ENCODE measurements at regions not wholly inside any gene's neighbourhood (a gene's known extent, or its start where the extent isn't known, plus 50 kb on each side); places are given as distances from the start of the nearest gene placed in this dataset.

DNA sequence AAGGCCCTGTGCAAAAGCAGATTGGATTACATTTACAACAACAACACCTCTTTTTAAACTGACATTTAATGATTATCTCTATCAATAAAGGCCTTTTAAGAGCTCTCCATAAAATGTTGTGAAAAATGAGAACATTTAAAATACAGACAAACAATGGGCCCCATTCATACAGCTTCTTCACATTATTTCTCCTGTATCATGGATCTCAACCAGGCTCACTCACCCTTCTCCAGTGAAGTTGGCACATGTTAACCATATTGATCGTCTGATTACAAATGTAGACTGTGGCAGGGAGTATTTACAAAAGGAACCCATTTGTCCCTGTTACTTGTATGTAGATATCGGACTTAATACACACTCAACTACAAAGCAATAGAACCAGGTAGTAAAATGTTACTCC is 220.2 kb upstream of the BTG1 start:
- no peak for TF ChIP-seq ZNF70 (CRISPR knock-in tag; IDR thresholded peaks at IDR 0.05)
- TF ChIP-seq ZNF8 (CRISPR knock-in tag; IDR thresholded peaks at IDR 0.05): no peak
- TF ChIP-seq, protein P1, sequence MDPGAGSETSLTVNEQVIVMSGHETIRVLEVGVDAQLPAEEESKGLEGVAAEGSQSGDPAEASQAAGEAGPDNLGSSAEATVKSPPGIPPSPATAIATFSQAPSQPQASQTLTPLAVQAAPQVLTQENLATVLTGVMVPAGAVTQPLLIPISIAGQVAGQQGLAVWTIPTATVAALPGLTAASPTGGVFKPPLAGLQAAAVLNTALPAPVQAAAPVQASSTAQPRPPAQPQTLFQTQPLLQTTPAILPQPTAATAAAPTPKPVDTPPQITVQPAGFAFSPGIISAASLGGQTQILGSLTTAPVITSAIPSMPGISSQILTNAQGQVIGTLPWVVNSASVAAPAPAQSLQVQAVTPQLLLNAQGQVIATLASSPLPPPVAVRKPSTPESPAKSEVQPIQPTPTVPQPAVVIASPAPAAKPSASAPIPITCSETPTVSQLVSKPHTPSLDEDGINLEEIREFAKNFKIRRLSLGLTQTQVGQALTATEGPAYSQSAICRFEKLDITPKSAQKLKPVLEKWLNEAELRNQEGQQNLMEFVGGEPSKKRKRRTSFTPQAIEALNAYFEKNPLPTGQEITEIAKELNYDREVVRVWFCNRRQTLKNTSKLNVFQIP (CRISPR knock-in tag; IDR thresholded peaks at IDR 0.05; ENCODE audit: borderline replicate concordance, low read depth): no peak
- no peak for TF ChIP-seq TOX (CRISPR knock-in tag; IDR thresholded peaks at IDR 0.05; ENCODE audit: borderline replicate concordance)
- TF ChIP-seq TCF4 (CRISPR knock-in tag; IDR thresholded peaks at IDR 0.05; ENCODE audit: borderline replicate concordance): no peak
- no peak for TF ChIP-seq ZFP3 (CRISPR knock-in tag; IDR thresholded peaks at IDR 0.05)
- TF ChIP-seq SNAI2 (CRISPR knock-in tag; IDR thresholded peaks at IDR 0.05): no peak
- TF ChIP-seq BACH2 (CRISPR knock-in tag; IDR thresholded peaks at IDR 0.05; ENCODE audit: borderline replicate concordance): no peak
- TF ChIP-seq, protein P2, sequence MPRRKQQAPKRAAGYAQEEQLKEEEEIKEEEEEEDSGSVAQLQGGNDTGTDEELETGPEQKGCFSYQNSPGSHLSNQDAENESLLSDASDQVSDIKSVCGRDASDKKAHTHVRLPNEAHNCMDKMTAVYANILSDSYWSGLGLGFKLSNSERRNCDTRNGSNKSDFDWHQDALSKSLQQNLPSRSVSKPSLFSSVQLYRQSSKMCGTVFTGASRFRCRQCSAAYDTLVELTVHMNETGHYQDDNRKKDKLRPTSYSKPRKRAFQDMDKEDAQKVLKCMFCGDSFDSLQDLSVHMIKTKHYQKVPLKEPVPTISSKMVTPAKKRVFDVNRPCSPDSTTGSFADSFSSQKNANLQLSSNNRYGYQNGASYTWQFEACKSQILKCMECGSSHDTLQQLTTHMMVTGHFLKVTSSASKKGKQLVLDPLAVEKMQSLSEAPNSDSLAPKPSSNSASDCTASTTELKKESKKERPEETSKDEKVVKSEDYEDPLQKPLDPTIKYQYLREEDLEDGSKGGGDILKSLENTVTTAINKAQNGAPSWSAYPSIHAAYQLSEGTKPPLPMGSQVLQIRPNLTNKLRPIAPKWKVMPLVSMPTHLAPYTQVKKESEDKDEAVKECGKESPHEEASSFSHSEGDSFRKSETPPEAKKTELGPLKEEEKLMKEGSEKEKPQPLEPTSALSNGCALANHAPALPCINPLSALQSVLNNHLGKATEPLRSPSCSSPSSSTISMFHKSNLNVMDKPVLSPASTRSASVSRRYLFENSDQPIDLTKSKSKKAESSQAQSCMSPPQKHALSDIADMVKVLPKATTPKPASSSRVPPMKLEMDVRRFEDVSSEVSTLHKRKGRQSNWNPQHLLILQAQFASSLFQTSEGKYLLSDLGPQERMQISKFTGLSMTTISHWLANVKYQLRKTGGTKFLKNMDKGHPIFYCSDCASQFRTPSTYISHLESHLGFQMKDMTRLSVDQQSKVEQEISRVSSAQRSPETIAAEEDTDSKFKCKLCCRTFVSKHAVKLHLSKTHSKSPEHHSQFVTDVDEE (CRISPR knock-in tag; IDR thresholded peaks at IDR 0.05): no peak
- TF ChIP-seq ZC3H10 (CRISPR knock-in tag; IDR thresholded peaks at IDR 0.05): no peak
- no peak for TF ChIP-seq PPARA (CRISPR knock-in tag; IDR thresholded peaks at IDR 0.05; ENCODE audit: borderline replicate concordance)
- TF ChIP-seq RARB (CRISPR knock-in tag; IDR thresholded peaks at IDR 0.05): no peak
- TF ChIP-seq, protein P3, sequence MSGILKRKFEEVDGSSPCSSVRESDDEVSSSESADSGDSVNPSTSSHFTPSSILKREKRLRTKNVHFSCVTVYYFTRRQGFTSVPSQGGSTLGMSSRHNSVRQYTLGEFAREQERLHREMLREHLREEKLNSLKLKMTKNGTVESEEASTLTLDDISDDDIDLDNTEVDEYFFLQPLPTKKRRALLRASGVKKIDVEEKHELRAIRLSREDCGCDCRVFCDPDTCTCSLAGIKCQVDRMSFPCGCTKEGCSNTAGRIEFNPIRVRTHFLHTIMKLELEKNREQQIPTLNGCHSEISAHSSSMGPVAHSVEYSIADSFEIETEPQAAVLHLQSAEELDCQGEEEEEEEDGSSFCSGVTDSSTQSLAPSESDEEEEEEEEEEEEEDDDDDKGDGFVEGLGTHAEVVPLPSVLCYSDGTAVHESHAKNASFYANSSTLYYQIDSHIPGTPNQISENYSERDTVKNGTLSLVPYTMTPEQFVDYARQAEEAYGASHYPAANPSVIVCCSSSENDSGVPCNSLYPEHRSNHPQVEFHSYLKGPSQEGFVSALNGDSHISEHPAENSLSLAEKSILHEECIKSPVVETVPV (CRISPR knock-in tag; IDR thresholded peaks at IDR 0.05): no peak
- no peak for TF ChIP-seq ISL1 (CRISPR knock-in tag; IDR thresholded peaks at IDR 0.05)
- no peak for TF ChIP-seq ZNF565 (CRISPR knock-in tag; conservative IDR thresholded peaks at IDR 0.05; ENCODE audit: low read depth)
- no peak for TF ChIP-seq OSR1 (CRISPR knock-in tag; IDR thresholded peaks at IDR 0.05)
- TF ChIP-seq ZFP30 (CRISPR knock-in tag; IDR thresholded peaks at IDR 0.05): no peak
- no peak for TF ChIP-seq CSDC2 (CRISPR knock-in tag; IDR thresholded peaks at IDR 0.05)
- ATAC-seq: no peak

DNA sequence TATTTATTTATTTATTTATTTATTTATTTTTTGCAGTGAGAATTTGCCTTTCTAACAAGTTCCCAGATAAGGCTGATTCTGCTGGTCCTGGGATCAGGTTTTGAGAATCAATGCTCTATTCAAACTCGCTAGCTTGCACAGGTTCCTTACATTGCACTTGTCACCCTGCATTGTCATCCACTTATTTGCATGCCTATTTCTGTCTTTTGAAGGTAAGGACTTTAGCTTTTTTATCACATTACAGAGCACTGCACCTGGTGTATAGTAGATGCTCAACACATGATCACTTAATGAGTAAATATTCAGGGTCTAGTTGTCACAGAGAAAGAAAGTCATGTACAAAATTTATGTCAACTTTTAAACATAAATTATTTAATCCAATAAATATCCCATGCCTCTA is 219.7 kb upstream of the BTG1 start:
- no peak for ATAC-seq

DNA sequence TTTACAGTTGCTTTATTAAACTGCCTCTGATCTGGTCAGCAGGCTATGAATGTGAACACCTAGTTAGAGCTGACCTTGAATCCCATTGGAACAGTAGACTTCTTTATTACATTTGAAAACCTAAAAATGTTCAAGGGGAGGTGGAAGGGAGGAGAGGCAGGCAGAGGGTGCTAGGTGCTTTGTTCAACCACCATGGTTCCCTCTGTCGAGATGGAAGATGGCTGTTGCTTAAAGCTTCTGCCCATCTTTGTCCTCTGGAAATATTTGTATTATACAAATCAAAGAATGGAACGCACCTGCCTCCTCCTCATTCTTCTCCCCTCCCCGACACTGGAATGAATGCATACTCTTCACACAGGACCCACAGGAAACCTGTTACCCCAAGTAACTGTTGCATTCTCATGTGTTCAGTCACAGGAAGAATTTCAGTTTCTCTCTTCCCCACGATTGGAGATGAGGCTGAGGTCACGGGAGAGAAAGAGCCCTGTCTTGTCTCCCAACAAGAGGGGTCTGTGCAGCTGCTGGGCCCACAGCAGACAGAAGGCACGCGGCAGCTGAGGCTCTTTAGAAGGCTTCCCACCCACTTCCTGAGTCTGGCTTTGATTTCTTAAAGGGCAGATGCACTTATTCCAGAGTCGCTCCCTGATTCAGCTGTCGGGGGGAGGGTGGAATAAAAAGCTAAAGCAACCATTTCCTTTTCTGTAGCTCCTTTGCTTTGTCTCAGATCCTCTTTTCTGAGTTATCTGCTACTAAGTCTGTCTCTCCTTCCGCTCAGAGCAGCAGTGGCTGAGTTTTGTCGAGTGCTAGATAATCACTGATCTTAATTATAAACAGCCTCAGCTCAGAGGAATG is 217.9 kb upstream of the BTG1 start:
- TF ChIP-seq BACH2 (CRISPR knock-in tag; IDR thresholded peaks at IDR 0.05; ENCODE audit: borderline replicate concordance): no peak
- no peak for TF ChIP-seq GLIS3 (CRISPR knock-in tag; IDR thresholded peaks at IDR 0.05)
- TF ChIP-seq, protein P4, sequence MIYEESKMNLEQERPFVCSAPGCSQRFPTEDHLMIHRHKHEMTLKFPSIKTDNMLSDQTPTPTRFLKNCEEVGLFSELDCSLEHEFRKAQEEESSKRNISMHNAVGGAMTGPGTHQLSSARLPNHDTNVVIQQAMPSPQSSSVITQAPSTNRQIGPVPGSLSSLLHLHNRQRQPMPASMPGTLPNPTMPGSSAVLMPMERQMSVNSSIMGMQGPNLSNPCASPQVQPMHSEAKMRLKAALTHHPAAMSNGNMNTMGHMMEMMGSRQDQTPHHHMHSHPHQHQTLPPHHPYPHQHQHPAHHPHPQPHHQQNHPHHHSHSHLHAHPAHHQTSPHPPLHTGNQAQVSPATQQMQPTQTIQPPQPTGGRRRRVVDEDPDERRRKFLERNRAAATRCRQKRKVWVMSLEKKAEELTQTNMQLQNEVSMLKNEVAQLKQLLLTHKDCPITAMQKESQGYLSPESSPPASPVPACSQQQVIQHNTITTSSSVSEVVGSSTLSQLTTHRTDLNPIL (CRISPR knock-in tag; IDR thresholded peaks at IDR 0.05; ENCODE audit: low read depth): no peak
- ATAC-seq: peak; percentile 69

More for the DNA sequence above, 219.7 kb upstream of the BTG1 start:
- TF ChIP-seq ZNF8 (CRISPR knock-in tag; IDR thresholded peaks at IDR 0.05) (no peak), ZNF70 (CRISPR knock-in tag; IDR thresholded peaks at IDR 0.05) (no peak), CSDC2 (CRISPR knock-in tag; IDR thresholded peaks at IDR 0.05) (no peak), RARB (CRISPR knock-in tag; IDR thresholded peaks at IDR 0.05) (no peak), TCF4 (CRISPR knock-in tag; IDR thresholded peaks at IDR 0.05; ENCODE audit: borderline replicate concordance) (no peak)
- TF ChIP-seq, protein P4 (CRISPR knock-in tag; IDR thresholded peaks at IDR 0.05; ENCODE audit: low read depth): no peak

Data from SK-N-SH treated with all-trans-retinoic acid at 6 μM for 48 hours (cell line).